ENCODE measurements at regions not wholly inside any gene's neighbourhood (a gene's known extent, or its start where the extent isn't known, plus 50 kb on each side); places are given as distances from the start of the nearest gene placed in this dataset.

DNA sequence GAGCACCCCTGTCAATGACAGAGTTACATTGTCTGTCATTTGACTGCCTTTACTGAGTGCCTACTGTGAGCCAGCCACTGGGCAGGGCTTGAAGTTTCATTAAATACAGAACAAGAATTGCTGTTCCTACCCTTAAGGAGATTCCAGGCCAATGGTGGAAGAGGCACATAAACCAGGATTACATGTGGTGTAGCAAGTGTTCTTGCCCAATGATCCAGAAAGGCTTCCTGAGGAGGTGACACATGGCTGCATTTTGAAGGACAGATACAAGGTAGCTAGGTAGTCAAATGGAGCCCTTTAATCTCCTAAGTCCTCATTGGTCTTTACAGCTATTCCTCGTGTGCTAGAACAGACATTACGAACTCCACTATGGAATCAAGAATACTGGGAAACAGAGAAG lies 312.7 kb downstream of the ETAA1 start:
- no peak for DNase-seq (ENCODE audit: low spot score)

DNA sequence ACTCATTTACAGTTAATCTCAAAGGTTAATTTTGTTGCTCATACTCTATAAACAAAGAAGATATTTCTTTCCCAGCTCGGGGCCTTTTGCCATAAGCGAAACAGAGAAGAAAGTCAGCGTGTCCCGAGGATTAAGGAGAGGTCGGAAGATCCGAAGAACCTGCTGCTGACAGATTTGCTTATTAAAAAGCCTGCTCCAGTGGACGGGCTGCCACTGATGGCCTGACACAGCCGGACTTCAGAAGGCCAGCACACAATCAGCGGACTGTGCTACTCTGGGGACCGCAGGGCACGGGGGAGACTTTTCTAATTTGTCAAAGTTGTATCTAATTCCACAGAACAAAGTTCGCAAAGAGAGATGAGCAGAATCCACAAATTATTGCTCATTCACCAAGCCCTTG lies 315.4 kb downstream of the ETAA1 start:
- no peak for DNase-seq (ENCODE audit: low spot score)

DNA sequence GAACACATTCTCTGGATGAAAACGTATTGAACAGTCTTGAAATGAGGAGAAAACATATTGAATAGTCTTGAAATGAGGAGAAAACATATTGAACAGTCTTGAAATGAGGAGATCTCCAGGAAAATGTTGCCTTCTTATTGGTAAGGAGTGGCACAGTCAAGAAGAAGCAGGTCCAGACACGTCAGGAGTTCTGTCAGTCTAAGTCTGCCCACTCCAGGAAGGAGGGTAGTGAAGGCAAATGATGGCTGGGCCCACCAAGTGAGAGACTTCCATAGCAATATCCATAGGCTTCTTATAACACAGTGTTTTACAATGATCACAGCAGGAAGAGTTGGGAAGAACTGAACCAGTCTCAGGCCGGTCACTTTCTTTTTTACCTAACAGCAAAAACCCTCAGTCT lies 316.2 kb downstream of the ETAA1 start:
- DNase-seq (ENCODE audit: low spot score), result no peak

DNA sequence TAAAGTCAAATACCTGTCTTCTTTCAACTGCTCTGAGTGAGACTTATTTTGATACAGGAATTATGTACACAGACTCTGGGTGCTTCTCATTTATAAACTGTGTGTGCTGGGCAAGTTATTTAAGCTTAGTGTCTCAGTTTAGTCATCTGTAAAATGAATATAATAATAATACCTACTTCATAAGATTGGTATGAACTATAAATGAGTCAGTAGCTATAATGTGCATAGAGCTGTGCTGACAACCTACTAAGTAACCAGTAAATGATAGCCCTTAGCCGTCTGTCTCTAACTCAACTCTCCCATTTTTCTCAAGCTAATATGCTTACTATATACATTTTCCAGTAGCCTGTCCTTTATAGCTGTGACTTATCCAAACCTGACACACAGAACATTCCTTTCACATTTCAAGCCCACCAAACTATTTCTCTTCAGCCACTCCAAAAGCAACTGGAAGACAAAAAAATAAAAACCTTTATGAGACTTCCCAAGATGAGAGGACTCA lies 319.8 kb downstream of the ETAA1 start:
- no peak for DNase-seq (ENCODE audit: low spot score)

DNA sequence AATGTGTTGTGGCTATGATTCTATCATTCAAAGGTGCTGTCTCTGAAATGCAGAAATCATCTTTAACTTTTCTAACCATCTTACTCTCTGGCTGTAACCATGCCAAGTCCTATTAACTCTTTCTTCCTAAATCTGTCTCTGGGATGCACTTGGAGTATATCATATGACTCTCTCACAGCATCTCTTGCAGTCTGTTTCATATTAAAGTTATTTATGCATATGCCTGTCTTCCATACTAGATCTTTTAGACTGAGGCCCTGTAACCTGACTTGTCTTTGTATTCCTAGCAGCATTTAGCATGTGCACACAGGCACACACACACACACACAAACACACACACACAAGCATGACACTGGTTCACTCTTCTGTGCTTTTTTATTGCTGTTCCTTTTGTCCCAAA lies 320.6 kb downstream of the ETAA1 start:
- no peak for DNase-seq (ENCODE audit: low spot score)

DNA sequence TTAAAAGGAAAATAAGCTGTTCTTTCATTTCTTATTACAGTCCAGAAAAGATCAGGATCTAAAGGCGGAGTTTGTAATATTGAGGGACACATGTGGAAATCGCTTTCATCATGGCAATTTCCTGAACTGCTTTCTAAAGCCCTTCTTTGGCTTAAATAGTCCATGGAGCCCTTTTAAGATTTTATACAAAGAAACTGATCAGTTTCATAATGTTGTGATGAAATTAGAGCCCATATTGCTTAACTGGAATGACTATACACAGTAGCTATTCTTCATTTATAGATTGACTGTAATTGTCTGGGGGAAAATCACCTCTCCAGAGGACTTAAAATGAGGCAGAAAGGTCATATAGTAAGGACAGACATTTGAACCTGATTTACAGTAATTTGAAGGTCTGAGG lies 322.2 kb downstream of the ETAA1 start:
- no peak for DNase-seq (ENCODE audit: low spot score)

DNA sequence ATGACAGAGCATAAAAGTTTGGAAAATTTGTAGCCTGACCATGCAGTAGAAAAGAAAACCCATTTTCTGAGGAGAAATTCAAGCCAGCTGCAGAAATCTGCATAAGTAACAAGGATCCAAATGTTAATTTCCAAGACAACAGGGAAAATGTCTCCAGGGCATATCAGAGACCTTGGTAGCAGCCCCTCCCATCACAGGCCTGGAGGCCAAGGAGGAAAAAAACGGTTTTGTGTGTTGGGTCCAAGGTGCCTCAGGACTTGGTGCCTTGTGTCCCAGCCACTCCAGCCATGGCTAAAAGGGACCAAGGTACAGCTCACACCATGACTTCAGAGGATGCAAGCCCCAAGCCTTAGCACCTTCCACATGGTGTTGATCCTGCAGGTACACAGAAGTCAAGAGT lies 324.4 kb downstream of the ETAA1 start:
- DNase-seq (ENCODE audit: low spot score), result no peak

DNA sequence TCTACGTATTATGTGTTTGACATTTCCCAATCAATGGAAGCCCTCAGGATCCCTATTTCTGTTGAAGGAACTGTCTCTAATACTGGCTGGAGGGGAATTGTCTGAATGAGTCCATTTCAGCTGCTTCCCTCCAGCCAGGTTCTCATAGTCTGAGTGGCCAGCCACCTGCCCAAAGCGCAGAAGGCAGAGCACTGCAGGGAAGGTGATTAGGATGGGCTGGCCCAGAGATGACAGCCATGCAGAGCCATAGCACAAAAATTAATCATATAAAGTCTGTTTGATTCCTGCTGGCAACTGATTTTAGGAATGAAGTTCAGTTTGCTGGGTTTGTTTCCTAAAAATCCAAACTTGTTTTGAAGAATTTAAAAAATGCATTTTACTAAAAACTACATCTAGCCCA lies 327.1 kb downstream of the ETAA1 start:
- DNase-seq (ENCODE audit: low spot score), result no peak

DNA sequence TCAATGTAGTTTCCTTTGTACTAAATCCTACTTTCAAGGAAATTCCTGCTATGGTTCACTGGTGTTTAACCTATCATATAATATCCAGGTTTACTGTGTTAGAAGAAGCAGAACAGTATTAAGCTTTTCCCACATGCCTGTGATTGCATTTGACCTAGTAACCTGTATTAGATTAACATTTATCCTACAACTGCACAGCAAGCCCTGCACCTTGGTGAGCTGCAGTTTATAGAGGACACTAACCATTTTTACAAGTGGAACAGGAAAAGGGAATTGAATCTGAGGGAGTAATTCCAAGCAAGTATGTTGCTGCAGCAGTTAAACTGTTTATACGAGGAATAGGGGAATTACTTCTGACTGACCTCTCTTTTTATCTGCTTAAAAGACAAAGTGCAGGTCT lies 328.6 kb downstream of the ETAA1 start:
- DNase-seq (ENCODE audit: low spot score), result no peak

DNA sequence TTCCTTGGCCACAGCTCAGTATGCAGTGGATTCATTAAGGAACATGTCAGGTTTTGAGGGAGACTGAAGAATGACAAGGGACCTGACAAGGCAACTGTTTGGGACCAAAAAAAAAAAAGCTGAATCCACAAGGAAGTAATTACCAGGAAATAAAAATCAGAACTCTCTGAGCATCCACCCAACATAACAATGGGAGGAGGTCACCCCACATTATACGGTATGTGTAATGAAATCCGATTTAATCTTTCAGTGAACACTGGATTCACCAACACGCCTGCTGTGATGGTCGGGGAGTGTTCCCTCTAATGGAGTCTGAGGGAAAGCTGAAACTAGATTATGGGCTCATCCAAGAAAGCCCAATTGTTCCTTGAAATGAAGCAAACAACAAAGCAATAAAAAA lies 329.3 kb downstream of the ETAA1 start:
- no peak for DNase-seq (ENCODE audit: low spot score)

DNA sequence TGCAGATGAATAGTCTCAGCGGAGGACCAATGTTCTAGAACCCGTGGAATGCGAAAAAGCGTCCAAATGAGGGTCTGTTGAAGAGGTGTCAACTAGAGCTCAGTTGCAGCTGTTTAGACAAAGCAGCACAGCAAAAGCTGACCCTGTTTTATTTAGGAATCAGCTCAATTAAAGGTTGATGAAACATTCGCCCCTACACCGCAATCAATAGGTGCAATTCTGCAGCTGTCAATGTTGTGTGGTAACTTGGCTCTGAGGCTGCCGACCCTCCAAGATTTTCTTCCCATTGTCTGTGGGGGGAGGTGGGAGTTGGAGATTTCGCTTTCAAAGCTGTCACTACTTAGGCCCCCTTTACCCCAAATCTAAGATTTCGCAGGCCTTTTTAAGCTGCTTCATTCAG lies 330.0 kb downstream of the ETAA1 start:
- no peak for DNase-seq (ENCODE audit: low spot score)

DNA sequence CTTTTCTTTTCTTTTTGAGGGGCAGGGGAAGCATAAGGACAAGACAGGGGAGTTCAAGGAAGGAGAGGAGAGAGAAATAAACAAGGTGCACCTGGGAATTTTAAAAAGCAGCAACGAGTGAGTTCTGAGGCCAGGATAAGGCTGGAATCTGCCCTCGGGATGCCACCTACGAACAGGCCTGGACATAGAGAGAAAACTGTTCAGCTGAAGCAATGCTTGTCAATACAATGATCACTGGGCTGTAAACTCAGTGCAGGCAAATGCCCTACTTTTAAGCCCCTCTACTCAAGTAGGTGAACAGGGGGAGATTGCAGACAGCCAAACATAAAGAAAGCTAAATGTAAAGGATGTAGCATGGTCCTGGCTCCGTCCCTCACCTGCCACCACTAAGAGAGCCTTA lies 330.5 kb downstream of the ETAA1 start:
- DNase-seq (ENCODE audit: low spot score), result no peak

DNA sequence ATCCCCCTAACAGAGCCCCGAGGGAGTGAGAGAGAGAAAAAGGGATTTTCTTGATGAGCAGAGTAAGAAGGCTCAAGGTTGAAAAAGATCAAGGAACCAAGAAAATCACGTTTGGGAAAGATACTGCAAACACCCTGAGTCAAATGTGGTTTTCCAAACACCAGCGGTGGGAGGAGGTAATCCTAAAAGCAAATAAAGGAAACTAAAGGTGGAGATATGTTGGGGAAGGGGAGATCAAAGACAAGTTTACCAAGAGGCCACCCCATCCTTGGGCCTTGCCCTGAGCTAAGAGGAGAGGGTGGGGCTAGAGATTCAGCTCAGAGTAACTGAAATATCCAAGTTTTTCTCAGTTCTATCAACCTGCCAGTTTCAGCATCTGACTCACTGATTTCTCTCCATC lies 332.3 kb downstream of the ETAA1 start:
- no peak for DNase-seq (ENCODE audit: low spot score)

DNA sequence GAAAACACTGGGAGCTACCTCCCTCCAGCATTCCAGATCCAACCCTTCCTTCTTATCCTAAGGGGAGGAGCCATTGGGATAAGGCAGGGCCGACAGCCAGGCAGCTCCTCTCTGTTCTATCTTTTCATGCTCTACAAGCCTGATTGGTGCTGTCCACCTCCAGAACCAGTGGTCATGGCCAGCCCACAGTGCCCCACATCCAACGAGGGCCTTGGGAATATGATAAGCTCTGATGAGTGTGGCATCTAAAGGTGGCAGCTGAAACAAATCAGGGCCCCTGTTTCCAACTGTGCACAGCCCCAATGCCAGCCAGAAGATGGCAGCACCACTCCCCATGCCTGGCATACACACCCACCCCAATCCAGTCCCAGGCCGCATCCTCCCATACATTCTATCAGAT lies 329.3 kb downstream of the C1D start:
- peak; percentile 68 for DNase-seq (ENCODE audit: low spot score)

DNA sequence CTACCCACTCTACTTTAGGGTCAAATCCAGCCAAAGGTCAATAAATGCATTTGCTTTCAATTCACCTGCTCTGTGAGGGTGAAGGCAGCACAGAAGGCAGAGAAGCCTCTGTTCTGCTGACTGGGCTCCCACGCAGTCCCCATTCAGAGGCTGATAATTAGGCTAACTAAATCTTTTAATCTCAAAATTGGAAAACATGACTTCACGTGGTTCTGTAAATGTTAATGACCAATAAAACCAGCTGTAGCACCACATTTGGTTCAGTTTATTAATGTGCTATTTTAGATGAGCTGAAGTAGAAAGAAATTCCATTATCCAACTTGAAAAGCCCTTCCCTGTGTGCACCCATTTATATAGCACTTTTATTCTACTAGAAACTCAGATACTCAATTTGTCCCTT lies 310.6 kb downstream of the C1D start:
- no peak for DNase-seq (ENCODE audit: low spot score)

DNA sequence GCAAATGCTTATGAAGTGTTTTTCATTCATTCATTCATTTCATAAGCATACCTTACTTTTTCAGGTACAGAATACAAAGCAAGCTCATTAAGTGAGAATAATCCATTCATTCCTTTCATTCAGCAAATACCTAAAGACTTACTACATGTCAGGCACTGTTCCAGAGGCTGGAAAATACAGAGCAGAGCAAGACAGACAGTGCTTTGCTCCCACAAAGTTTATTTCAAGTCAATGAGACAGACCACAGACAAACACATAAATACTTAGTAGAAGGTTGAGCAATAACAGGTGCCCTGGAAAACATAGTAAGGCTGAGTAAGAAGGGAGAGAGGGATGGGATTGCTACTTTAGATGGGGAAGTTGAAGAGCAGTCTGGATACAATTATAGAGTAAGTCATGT lies 309.8 kb downstream of the C1D start:
- no peak for DNase-seq (ENCODE audit: low spot score)

DNA sequence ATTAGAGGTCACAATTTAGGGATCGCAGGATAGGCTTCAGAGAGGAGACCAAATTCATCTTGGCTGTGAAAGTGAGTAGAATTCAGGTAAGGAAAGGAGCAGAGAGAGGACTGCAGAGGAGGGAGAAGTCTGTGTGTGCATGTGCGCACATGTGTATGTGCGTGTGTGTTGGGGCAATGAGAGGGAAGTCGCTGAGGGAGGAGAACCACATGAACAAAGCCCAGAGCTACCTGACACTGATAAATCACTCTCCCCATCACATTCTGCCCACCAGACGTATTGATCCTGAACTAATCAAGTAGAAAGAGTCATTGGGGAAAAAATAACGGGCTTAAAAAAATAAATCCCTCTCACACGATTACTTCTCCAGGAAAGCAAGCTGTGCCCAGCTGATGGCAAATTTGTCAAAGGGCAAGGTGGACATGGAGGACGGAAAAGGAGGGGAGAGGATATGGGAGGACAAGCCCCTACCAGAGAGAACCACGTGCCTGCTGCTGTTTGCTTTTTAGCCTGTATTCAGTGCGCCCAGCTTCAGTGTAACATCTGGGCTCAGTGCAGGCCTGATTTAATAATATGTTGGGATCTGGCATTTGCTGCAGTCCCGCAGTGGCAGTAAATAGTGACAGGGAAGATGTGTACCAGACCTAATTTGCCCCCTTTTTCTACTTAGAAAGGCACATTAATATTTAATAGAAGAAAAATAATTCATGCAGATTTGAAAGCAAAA lies 307.5 kb downstream of the C1D start:
- no peak for DNase-seq (ENCODE audit: low spot score)

DNA sequence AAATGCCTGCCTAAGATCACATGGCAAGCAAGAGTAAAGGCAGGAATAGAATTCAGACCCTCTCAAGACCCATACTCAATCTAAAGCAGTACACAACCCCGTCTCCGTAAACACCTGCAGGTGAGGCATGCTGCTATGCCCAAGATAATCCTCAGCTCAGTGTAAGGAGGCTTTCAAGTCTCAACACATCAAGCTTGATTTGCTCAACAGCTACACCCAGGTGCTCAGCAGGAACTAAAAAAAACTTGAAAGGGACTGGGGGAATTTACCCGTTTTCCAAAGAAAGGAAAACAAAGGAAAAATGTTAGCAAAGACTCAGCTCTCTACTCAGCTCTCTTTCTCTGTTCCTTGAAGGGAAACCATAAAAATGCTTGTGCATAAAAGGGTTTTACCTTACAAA lies 301.8 kb downstream of the C1D start:
- DNase-seq (ENCODE audit: low spot score), result no peak

DNA sequence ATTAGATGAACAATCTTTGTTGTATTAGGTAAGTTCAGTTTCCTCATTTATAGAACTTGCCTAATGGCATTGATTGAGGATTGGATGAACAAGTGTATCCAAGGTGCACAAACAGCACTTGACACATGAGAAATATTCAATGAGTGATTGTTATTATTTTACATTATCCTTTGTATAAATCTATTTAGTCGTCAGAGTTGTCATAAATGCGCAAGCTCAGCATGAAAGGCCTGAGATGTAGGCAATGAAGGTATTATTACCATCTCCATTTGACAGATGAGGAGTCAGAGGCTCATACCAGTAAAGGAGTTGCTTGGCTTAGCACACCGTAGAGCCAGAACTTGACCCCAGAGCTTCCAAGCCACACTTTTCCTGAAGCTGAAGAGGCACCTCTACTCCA lies 291.4 kb downstream of the C1D start:
- DNase-seq (ENCODE audit: low spot score), result no peak

DNA sequence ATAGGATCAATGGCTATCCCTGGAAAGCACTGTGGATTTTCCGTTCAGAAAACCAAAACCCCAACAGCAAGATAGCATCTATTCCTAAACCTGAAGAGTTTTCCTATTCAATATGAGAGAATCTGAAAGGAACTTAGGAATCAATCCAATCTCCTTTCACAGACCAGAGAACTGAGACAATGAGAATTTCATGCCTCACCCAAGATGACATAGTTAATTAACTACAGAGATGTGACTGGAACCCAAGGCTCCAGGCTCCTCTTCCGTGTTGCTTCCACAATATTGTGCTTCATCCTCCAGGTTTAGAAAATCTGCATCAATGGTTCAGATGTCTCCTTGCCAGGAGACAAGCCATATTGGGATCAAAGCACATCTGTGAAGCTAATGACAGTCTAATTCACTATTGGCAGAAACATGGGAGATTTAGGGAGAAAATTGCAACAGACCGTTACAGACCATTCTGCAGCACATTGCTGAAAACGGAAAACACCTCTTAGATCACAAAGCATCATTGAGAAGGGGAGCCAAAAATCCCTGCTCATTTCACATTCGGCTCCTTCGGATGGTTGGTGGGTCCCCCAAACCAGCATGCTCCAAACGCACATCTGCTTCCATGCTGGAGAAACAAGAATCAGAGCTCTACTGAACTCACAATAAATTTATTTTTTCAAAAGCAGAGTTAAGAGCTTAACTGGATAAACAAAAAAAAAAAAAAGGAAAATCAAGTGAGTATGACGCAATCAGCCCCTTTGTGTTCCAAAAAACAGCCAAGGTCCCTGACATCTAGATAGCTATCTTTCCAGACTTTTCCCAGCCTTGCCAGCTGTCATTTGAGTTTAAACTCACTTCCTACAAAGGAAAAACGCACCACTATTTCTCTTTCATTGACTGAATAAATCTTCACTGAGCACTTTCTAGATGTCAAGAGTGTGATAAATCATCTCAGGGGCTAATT lies 290.3 kb downstream of the C1D start:
- DNase-seq (ENCODE audit: low spot score), result no peak

DNA sequence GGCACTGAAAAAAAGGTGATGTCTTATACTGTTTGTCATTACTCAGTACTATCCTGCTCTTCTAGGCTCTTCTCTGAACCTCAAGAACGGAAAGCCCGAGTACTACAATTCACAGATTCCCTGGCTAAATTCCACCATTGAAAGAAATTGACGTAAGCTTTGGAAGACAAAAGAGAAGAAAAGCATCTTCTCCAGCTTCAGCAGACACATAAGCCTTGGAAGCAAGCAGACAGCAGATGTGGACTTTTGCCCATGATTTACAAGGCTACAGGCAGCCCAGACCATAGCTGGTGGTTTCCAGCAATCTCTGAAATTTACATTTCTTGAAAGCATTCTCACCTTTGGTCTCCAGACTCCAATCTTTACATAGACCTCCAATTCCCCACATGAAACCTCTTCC lies 289.0 kb downstream of the C1D start:
- DNase-seq (ENCODE audit: low spot score), result no peak

DNA sequence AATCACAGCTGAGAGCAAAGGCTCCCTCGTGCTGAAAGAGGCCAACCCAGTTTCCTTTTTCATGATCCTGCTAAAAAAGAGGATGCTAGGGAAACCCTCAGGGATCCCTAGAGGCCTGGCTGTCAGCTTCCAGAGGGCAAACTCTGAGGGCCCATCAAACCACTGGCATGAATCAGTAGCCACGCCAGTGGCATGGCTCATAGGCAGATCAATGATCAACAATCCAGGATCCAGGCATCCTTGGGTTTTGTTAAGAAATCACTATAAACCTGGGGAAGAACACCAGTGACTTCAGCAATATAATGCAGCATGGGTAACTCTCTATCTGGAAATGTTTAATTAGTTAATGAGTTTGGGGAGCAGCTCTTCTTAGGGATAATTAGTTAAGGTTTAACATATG lies 286.5 kb downstream of the C1D start:
- DNase-seq (ENCODE audit: low spot score), result no peak

DNA sequence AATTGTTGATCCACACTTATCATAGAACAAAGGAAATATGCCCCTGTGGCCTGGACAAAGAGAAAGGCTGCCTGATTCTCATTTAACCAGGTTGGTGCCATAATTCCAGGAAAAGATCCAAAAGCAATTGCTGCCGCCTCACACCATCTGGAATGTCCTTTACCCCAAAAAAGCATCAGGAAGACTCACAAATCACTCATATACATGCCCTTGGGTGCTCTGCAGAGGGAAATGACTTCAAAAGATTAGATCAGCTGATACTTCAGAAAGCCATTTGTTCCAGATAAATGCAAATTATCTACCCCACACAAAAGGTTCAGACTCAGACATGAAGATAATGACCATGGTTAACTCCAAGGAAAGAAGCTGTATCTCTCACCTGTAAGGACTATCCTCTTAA lies 285.8 kb downstream of the C1D start:
- DNase-seq (ENCODE audit: low spot score), result no peak
